GM12874 (cell line): ENCODE measurements at regions not wholly inside any gene's neighbourhood (a gene's known extent, or its start where the extent isn't known, plus 50 kb on each side); places are given as distances from the start of the nearest gene placed in this dataset.

Experiments used
- TF ChIP-seq, protein P1 (sequence below): IDR thresholded peaks from 2 replicates; pipeline ENCODE4 v1.5.1; 2011; ENCODE audit warnings: low read depth, mild to moderate bottlenecking, control low read depth, low read length, moderate library complexity; ENCODE audit not compliant: insufficient read depth

DNA sequence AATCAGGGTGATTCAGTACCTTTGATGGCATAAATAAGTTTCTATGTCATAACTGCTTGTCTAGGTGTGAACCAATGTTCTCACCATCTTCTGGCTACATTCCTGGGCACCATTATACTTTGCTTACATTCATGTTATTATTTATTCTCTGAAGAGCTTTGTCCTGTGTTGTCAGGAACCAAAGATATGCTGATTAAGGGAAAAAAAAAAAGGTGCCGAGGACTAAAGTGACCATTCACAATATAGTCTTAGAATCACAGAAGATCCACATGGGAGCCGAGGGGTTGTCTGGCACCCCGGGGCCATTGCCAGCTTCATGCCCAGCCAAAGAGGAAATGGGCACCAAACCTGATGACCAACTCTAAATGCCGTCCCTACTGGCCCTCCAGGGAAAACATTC lies 329.2 kb upstream of the NFE2L3 start:
- TF ChIP-seq, protein P1, sequence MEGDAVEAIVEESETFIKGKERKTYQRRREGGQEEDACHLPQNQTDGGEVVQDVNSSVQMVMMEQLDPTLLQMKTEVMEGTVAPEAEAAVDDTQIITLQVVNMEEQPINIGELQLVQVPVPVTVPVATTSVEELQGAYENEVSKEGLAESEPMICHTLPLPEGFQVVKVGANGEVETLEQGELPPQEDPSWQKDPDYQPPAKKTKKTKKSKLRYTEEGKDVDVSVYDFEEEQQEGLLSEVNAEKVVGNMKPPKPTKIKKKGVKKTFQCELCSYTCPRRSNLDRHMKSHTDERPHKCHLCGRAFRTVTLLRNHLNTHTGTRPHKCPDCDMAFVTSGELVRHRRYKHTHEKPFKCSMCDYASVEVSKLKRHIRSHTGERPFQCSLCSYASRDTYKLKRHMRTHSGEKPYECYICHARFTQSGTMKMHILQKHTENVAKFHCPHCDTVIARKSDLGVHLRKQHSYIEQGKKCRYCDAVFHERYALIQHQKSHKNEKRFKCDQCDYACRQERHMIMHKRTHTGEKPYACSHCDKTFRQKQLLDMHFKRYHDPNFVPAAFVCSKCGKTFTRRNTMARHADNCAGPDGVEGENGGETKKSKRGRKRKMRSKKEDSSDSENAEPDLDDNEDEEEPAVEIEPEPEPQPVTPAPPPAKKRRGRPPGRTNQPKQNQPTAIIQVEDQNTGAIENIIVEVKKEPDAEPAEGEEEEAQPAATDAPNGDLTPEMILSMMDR, result no peak

DNA sequence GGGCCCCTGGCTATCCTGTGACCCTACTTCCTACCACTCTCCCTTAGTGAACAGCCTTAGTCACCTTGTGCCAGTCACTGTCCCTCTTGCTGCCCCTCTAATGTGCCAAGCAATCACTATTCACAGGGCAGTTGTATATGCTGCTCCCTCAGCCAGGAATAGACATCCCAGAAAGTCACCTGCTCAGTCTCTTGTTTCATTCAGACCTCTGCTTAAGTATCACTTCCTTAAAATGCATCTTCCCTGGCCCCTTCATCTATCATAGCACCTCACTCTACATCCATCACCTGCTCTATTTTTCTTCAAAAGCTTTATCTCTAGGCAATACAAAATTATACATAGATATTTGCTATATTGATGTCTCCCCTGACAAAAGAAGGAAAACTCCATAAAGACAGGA lies 328.4 kb upstream of the NFE2L3 start:
- TF ChIP-seq, protein P1, result no peak

DNA sequence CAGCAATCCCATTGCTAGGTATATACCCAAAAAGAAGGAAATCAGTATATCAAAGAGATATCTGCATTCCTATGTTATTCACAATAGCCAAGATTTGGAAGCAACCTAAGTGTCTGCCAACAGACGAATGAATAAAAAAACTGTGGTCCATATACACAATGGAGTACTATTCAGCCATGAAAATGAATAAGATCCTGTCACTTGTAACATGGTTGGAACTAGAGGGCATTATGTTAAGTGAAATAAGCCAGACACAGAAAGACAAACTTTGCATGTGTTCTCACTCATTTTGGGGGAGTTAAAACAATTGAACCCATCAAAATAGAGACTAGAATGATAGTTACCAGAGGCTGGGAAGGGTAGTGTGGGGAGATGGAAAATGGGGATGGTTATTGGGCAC lies 323.5 kb upstream of the NFE2L3 start:
- TF ChIP-seq, protein P1, result no peak

DNA sequence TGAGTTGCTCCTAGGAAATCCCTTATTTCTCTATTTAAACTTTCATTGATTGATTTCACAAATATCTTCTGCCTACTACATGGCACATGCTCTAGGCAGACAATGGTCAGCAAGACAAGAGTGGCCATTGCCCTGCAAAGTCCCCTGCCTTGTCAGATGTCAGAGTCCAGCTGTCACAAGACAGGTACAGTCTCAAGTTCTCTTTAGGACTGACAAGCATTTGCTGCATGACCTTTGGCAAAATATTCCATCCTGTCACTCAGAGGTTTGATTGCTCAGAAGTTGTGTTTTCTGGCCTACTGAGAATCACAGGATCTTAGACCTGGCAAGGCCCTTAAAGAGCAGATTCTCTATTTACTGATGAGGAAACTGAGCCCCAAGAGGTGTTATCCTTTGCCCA lies 322.3 kb upstream of the NFE2L3 start:
- TF ChIP-seq, protein P1, result no peak

DNA sequence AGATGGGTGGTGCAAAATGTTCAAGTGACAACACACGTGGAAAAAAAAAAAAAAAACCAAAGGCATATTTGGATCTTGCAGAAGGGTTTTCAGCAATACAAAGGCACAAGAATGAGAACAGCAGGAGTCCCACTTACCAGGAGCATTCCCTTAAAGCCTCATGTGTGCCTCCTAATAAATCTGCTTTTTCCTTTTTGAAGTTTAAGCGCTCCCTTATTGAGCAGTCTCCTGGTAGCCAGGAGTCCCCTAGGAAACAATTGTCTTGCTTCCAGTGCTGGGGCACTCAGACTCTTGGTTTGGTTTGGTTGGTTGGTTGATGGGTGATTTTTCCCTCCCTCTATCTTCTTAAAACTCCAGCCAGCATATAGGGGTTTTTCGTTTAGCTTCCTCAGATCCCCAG lies 321.8 kb upstream of the NFE2L3 start:
- TF ChIP-seq, protein P1, result no peak

DNA sequence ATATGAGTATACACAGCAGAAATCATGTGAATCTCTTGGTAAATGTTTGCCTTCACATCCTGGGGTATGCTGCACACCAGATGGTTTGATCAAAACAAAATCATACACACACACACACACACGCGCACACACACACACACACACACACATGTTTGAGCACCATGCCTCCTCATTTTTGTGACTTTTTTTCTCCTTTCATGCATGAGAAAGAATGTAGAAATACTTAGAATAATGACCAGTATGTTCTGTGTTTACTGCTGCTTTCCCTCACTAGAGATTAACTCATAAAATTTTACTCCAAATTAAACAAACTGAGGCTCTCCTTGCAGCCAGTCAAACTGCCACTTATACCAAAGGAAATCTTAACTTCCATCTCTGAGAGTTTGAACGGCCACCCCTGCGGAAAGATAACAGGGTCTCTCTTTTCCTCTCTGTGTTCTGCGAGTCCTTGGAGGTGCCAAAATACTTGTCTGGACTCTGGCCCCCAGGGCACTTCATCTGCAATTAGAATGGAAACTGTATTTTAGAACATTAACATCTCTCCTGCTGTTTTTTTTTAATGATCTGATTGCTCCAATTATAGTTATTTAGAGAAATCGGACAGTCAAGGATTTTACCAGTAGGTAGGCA lies 320.8 kb upstream of the NFE2L3 start:
- TF ChIP-seq, protein P1, result no peak

DNA sequence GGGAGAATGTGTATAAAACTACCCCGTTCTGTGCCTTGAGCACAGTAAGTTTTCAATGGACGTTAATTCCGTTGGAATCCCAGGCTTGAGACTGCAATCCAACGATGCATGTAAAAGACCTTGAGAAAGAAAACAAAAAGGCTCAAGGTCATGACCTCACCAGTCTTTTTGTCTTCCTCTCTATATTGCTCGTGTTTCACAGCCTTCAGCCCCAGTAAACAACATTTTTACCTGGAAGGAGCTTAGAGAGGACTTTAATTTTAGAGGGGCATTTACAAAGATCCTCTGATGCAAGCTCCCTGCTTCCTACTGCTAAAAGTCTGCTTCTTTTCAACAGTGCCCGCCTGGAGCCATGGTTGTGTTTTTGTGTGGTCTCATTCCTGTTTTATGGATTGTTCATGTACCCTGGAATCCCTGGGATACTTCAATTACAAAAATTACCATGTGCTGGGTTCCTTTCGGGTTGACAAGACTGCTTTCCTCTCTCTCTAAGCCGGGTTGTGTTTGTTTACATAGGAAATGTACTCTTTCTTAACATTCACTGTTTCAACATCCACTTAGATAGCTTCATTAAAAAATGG lies 320.1 kb upstream of the NFE2L3 start:
- TF ChIP-seq, protein P1, result no peak

DNA sequence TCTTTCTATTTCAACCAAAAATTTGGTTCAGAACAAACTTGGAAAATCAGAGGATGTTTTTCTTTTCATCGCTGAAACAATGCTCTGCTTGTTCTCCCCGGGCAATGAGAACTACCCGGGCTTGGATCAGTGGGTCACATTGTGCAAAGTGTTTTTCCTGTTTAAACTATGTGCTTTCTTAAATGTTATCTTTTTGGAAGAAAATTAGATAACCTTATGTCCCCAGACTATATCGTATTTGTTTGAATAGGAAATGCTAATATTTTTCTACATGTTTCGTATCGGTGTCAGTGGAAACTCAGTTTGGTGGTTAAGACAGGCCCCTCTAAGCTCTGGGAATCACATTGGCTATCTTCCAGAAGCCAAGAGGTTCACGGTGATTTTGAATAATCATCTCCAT lies 319.5 kb upstream of the NFE2L3 start:
- TF ChIP-seq, protein P1, result no peak
